ENCODE measurements at regions not wholly inside any gene's neighbourhood (a gene's known extent, or its start where the extent isn't known, plus 50 kb on each side); places are given as distances from the start of the nearest gene placed in this dataset.

DNA sequence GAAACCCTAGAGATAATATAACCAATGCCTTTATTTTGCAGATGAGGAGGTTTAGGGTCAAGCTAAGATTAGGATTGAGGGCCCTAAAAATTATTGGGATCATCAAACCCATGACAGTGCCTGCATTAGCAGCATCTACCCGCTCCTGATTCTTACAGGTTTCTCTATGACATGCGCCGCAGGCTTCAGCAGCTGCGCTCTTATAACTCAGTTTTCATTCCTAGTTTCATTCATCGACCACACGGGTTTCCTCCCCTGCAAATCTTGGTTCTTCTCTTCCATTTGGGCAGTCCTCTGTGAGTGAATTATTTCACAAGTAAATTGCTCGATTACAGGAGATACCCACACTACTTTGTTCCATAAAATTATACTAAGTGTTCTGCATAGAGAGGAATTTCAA is 137.2 kb downstream of the SLC24A2 start:
- TF ChIP-seq EZH2 (IDR thresholded peaks at IDR 0.05; ENCODE audit: low read length, unreplicated experiment): no peak
- peaks cover 18% of the 10 kb centered on the region; the same call in 1 of the 2 replicates for H3K27me3 ChIP-seq (ENCODE audit: low read length)
- H3K36me3 ChIP-seq (ENCODE audit: low read depth, low read length): no peaks in the 10 kb centered on the region
- CTCF ChIA-PET: no interaction called here
- no TSS peak for BruUV-seq (replicated peaks)
- no peak for DNase-seq
- intact Hi-C loops (cut with micrococcal nuclease): no loop called here
- no peaks in the 10 kb centered on the region for H3F3A ChIP-seq (ENCODE audit: low read length, unreplicated experiment)
- no peaks in the 10 kb centered on the region for H3K79me2 ChIP-seq (ENCODE audit: low read length)
- no peak overlapping the region for H3K9ac ChIP-seq (ENCODE audit: low read length)
- no peak overlapping the region for H3K4me3 ChIP-seq (ENCODE audit: low read length)
- no peaks in the 10 kb centered on the region for H3K4me1 ChIP-seq (ENCODE audit: insufficient read depth, low read length)
- H3K9me3 ChIP-seq (ENCODE audit: low read length): no peaks in the 10 kb centered on the region
- POLR2A ChIA-PET (ENCODE audit: unreplicated experiment): no interaction called here
- no peaks in the 10 kb centered on the region for H4K20me1 ChIP-seq (ENCODE audit: low read length)
- no peak overlapping the region for H3K4me2 ChIP-seq (ENCODE audit: low read length)
- no peak overlapping the region for H2AFZ ChIP-seq (ENCODE audit: low read length)
- no peaks in the 10 kb centered on the region for H3K9me2 ChIP-seq (replicated peaks; ENCODE audit: low read length)
- no peak overlapping the region for H3K27ac ChIP-seq (ENCODE audit: low read length)
- no peak for ATAC-seq

- ChIA-PET POLR2A (ENCODE audit: unreplicated experiment) (no interaction called here), CTCF (no interaction called here)
- H4K20me1 ChIP-seq (ENCODE audit: low read length): no peaks in the 10 kb centered on the region
- H3K79me2 ChIP-seq (ENCODE audit: low read length): no peaks in the 10 kb centered on the region
- no peak overlapping the region for H3K27ac ChIP-seq (ENCODE audit: low read length)
- H3K9me2 ChIP-seq (replicated peaks; ENCODE audit: low read length): no peaks in the 10 kb centered on the region
- H3K4me1 ChIP-seq (ENCODE audit: insufficient read depth, low read length): no peaks in the 10 kb centered on the region
- H3K4me2 ChIP-seq (ENCODE audit: low read length): no peak overlapping the region
- H3F3A ChIP-seq (ENCODE audit: low read length, unreplicated experiment): no peaks in the 10 kb centered on the region
- TF ChIP-seq, protein P1, sequence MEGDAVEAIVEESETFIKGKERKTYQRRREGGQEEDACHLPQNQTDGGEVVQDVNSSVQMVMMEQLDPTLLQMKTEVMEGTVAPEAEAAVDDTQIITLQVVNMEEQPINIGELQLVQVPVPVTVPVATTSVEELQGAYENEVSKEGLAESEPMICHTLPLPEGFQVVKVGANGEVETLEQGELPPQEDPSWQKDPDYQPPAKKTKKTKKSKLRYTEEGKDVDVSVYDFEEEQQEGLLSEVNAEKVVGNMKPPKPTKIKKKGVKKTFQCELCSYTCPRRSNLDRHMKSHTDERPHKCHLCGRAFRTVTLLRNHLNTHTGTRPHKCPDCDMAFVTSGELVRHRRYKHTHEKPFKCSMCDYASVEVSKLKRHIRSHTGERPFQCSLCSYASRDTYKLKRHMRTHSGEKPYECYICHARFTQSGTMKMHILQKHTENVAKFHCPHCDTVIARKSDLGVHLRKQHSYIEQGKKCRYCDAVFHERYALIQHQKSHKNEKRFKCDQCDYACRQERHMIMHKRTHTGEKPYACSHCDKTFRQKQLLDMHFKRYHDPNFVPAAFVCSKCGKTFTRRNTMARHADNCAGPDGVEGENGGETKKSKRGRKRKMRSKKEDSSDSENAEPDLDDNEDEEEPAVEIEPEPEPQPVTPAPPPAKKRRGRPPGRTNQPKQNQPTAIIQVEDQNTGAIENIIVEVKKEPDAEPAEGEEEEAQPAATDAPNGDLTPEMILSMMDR (conservative IDR thresholded peaks at IDR 0.05; ENCODE audit: low read depth, low read length): no peak
- TF ChIP-seq EZH2phosphoT487 (IDR thresholded peaks at IDR 0.05; ENCODE audit: borderline replicate concordance, low read length): no peak
- TF ChIP-seq EZH2 (IDR thresholded peaks at IDR 0.05; ENCODE audit: low read length, unreplicated experiment): no peak
- H2AFZ ChIP-seq (ENCODE audit: low read length): no peak overlapping the region
- DNase-seq (no peak), ATAC-seq (no peak)
- H3K4me3 ChIP-seq (ENCODE audit: low read length): no peak overlapping the region
- BruUV-seq (replicated peaks): no TSS peak
- H3K9me3 ChIP-seq (ENCODE audit: low read length): no peaks in the 10 kb centered on the region
- no peaks in the 10 kb centered on the region for H3K36me3 ChIP-seq (ENCODE audit: low read depth, low read length)
- peaks cover 24% of the 10 kb centered on the region; the same call in 1 of the 2 replicates for H3K27me3 ChIP-seq (ENCODE audit: low read length)
- intact Hi-C loops (cut with micrococcal nuclease): no loop called here
- H3K9ac ChIP-seq (ENCODE audit: low read length): no peak overlapping the region
Measured at GRCh38 chr9:19650312-19650711, 138.5 kb downstream of the SLC24A2 start.

GRCh38 chr9:19649336-19650041 is 139.3 kb downstream of the SLC24A2 start:
- no peaks in the 10 kb centered on the region for H4K20me1 ChIP-seq (ENCODE audit: low read length)
- no peaks in the 10 kb centered on the region for H3K4me1 ChIP-seq (ENCODE audit: insufficient read depth, low read length)
- H3K9me2 ChIP-seq (replicated peaks; ENCODE audit: low read length): no peaks in the 10 kb centered on the region
- peaks cover 26% of the 10 kb centered on the region; the same call in 1 of the 2 replicates for H3K27me3 ChIP-seq (ENCODE audit: low read length)
- CTCF ChIA-PET: no interaction called here
- POLR2A ChIA-PET (ENCODE audit: unreplicated experiment): no interaction called here
- no peaks in the 10 kb centered on the region for H3K79me2 ChIP-seq (ENCODE audit: low read length)
- no peak overlapping the region for H2AFZ ChIP-seq (ENCODE audit: low read length)
- no peaks in the 10 kb centered on the region for H3K36me3 ChIP-seq (ENCODE audit: low read depth, low read length)
- intact Hi-C loops (cut with micrococcal nuclease): no loop called here
- DNase-seq (no peak), ATAC-seq (no peak)
- H3K27ac ChIP-seq (ENCODE audit: low read length): no peak overlapping the region
- no peak for TF ChIP-seq EZH2phosphoT487 (IDR thresholded peaks at IDR 0.05; ENCODE audit: borderline replicate concordance, low read length)
- TF ChIP-seq, protein P1 (conservative IDR thresholded peaks at IDR 0.05; ENCODE audit: low read depth, low read length): no peak
- no peak for TF ChIP-seq EZH2 (IDR thresholded peaks at IDR 0.05; ENCODE audit: low read length, unreplicated experiment)
- BruUV-seq (replicated peaks): no TSS peak
- no peak overlapping the region for H3K4me3 ChIP-seq (ENCODE audit: low read length)
- H3K4me2 ChIP-seq (ENCODE audit: low read length): no peak overlapping the region
- no peaks in the 10 kb centered on the region for H3K9me3 ChIP-seq (ENCODE audit: low read length)
- no peaks in the 10 kb centered on the region for H3F3A ChIP-seq (ENCODE audit: low read length, unreplicated experiment)
- no peak overlapping the region for H3K9ac ChIP-seq (ENCODE audit: low read length)

All from PC-3 (cell line).